Colonic mucosa (tissue), 4 donors: ENCODE measurements at regions not wholly inside any gene's neighbourhood (a gene's known extent, or its start where the extent isn't known, plus 50 kb on each side); places are given as distances from the start of the nearest gene placed in this dataset.

Source experiments
- DNase-seq: peaks from one replicate; pipeline ENCODE4 v3.0.0-alpha.2; 2020
- H3K27ac ChIP-seq: fragments of 200-600 bp; one replicate; pipeline ENCODE4 v1.8.0; 2021
- H3K27me3 ChIP-seq: fragments of 200-600 bp; one replicate; pipeline ENCODE4 v1.8.0; 2021
- H3K36me3 ChIP-seq: fragments of 200-600 bp; one replicate; pipeline ENCODE4 v1.8.0; 2021
- H3K4me1 ChIP-seq: fragments of 200-600 bp; one replicate; pipeline ENCODE4 v1.8.0; 2021; ENCODE audit warnings: mild to moderate bottlenecking
- H3K4me3 ChIP-seq: fragments of 200-600 bp; one replicate; pipeline ENCODE4 v1.8.0; 2021
- H3K9ac ChIP-seq, 2 donors: one replicate each; pipeline ENCODE4 v1.7.0; 2013; ENCODE audit warnings: control low read depth in 2 of 2, low read depth in 2 of 2, low read length in 2 of 2
- H3K9me3 ChIP-seq: fragments of 200-600 bp; one replicate; pipeline ENCODE4 v1.8.0; 2021
- intact Hi-C: fragments of 100-400 bp; cut with DNase I; formaldehyde crosslinking; loops from one replicate; pipeline ENCODE4 v1.14.1; 2022
- TF ChIP-seq, protein P1 (sequence below): fragments of 200-600 bp; IDR thresholded peaks from one replicate; pipeline ENCODE4 v1.8.0; 2022; ENCODE audit warnings: antibody characterized with exemption, mild to moderate bottlenecking
- donor health status: healthy.
- donor health status: DM: no; HTN: no; CAD: no.
- donor health status: DM: no; HTN: no; CAD: no.

DNA sequence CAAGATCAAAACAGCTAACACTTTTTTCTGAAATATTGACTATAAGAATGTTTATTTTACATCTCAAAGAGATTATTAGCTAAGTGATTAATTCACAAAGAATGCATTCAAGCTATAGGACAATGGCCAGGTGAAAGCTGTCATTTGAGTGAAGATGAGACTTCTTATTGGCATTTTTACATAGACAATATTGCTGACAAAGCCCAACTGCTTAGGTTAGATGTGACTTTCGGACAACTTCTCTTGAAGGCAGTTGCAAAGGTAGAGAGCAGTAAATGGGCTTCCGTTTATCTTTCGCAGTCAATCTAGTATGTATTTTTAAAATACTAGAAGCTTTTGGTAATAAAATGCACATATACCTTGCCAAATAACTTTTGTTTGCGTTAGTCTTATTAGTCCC is 1041.3 kb downstream of the AMY1C start:
- H3K9me3 ChIP-seq, result no peaks in the 10 kb centered on the region
- intact Hi-C loops, result no loop called here
- DNase-seq, result no peak

DNA sequence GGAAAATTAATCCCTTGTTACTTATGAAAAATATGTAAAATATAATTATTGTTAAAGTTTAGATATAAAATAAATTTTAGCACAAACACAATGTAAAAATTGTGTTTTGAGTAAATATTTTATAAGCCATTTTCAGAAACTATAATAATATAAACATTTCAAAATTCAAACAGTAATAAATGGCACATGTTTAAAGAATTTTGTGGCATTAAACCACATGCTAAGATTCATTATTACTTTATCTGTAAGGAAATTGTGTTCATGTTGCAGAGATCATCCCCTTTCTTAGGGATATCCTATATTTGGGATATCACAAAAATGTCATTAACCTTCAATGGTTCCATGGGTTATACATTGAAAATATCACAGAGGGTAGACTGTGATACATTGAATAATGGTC is 1044.3 kb downstream of the AMY1C start:
- Histone ChIP-seq H3K9ac (no peak overlapping the region), H3K9me3 (no peaks in the 10 kb centered on the region), H3K36me3 (no peaks in the 10 kb centered on the region), H3K27ac (no peak overlapping the region), H3K4me3 (no peak overlapping the region), H3K4me1 (no peaks in the 10 kb centered on the region), H3K27me3 (no peaks in the 10 kb centered on the region)
- DNase-seq, result no peak
- intact Hi-C loops, result no loop called here
- TF ChIP-seq, protein P1, sequence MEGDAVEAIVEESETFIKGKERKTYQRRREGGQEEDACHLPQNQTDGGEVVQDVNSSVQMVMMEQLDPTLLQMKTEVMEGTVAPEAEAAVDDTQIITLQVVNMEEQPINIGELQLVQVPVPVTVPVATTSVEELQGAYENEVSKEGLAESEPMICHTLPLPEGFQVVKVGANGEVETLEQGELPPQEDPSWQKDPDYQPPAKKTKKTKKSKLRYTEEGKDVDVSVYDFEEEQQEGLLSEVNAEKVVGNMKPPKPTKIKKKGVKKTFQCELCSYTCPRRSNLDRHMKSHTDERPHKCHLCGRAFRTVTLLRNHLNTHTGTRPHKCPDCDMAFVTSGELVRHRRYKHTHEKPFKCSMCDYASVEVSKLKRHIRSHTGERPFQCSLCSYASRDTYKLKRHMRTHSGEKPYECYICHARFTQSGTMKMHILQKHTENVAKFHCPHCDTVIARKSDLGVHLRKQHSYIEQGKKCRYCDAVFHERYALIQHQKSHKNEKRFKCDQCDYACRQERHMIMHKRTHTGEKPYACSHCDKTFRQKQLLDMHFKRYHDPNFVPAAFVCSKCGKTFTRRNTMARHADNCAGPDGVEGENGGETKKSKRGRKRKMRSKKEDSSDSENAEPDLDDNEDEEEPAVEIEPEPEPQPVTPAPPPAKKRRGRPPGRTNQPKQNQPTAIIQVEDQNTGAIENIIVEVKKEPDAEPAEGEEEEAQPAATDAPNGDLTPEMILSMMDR, result no peak

More for the DNA sequence above, 1041.3 kb downstream of the AMY1C start:
- H3K27ac ChIP-seq, result no peak overlapping the region
- H3K4me1 ChIP-seq, result no peaks in the 10 kb centered on the region
- H3K4me3 ChIP-seq, result no peak overlapping the region
- TF ChIP-seq, protein P1, result no peak
- H3K9ac ChIP-seq, result no peak overlapping the region
- no peaks in the 10 kb centered on the region for H3K27me3 ChIP-seq
- no peaks in the 10 kb centered on the region for H3K36me3 ChIP-seq

DNA sequence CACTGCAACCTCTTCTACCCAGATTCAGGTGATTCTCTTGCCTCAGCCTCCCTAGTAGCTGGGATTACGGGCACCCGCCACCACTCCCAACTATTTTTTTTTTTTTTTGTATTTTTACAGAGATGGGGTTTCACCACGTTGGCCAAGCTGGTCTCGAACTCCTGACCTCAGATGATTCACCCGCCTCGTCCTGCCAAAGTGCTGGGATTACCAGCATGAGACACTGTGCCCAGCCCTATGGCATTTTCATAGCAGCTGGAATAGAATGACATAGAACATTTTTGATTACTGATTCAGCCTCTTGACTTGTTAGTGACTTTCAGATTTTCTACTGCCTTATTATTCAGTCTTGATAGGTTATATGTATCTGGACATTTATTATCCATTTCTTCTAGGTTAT is 1046.2 kb downstream of the AMY1C start:
- no peaks in the 10 kb centered on the region for H3K9me3 ChIP-seq
- H3K27ac ChIP-seq, result no peak overlapping the region
- TF ChIP-seq, protein P1, result no peak
- DNase-seq, result no peak
- H3K4me1 ChIP-seq, result no peaks in the 10 kb centered on the region
- H3K27me3 ChIP-seq, result no peaks in the 10 kb centered on the region
- H3K4me3 ChIP-seq, result no peak overlapping the region
- H3K36me3 ChIP-seq, result no peaks in the 10 kb centered on the region
- intact Hi-C loops, result no loop called here
- no peak overlapping the region for H3K9ac ChIP-seq

DNA sequence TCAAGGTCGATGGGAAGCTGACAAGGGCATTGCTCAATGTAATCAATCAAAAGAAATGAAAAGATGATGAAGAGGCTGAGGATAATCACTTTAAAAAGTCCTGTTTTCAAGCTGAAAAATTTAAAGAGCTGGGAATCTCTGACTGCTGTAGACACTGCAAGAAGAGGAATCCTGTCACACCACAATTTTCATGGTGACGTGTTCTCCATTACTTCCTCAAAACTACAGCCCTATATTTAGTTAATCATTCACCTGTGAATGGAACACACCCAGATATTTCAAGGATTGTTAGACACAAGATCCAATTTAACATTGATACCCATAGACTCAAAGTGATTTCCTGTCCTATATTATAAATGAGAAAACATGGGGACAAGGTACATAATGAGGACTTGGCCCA is 1048.3 kb downstream of the AMY1C start:
- no peak overlapping the region for H3K4me3 ChIP-seq
- H3K36me3 ChIP-seq, result no peaks in the 10 kb centered on the region
- intact Hi-C loops, result no loop called here
- DNase-seq, result no peak
- H3K27ac ChIP-seq, result no peak overlapping the region
- H3K9me3 ChIP-seq, result no peaks in the 10 kb centered on the region
- no peaks in the 10 kb centered on the region for H3K27me3 ChIP-seq
- no peaks in the 10 kb centered on the region for H3K4me1 ChIP-seq
- H3K9ac ChIP-seq, result no peak overlapping the region
- TF ChIP-seq, protein P1, result no peak

DNA sequence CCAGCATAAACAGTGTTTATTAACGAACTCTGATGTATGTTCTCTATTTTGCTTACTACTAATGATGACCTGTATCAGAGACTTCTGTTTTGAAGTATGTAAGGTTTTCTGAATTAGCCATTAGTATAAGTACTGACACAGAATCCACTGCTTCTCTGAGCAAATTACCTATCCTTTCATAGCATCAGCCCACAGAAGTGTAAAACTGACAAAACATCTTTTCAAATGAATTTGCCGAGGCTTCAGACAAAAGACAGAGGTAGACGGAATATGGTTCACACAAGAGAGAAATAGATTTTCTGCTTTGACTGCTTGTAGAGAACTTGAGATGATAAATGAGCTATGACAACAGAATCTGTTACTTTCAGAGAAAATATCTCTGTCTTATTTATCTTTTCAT is 1051.6 kb downstream of the AMY1C start:
- TF ChIP-seq, protein P1, result no peak
- Histone ChIP-seq H3K4me1 (no peaks in the 10 kb centered on the region), H3K9ac (no peak overlapping the region), H3K27me3 (no peaks in the 10 kb centered on the region), H3K9me3 (no peaks in the 10 kb centered on the region), H3K36me3 (no peaks in the 10 kb centered on the region), H3K4me3 (no peak overlapping the region), H3K27ac (no peak overlapping the region)
- no peak for DNase-seq
- intact Hi-C loops, result no loop called here

DNA sequence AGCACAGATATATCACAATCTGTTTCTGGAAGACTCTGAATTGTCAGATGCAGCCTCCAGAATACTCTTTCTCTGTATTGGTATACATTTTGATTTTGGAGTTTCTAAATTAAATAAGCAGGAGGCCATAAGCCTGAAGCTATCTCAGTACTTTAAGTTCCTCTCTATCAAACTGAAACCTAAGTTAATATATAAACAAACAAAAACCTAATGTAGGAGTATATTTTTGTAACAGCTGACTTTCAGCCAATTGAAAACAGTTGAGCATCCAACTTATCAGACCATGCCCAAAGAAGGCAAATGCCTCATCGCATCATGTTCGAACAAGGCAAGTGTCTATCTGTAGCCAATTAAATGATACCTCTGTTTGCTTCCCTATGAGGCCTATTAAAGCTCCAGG is 1054.4 kb downstream of the AMY1C start:
- H3K27me3 ChIP-seq, result no peaks in the 10 kb centered on the region
- no peak overlapping the region for H3K9ac ChIP-seq
- no peaks in the 10 kb centered on the region for H3K36me3 ChIP-seq
- H3K27ac ChIP-seq, result no peak overlapping the region
- no peaks in the 10 kb centered on the region for H3K9me3 ChIP-seq
- intact Hi-C loops, result no loop called here
- no peak overlapping the region for H3K4me3 ChIP-seq
- no peak for DNase-seq
- TF ChIP-seq, protein P1, result no peak
- H3K4me1 ChIP-seq, result no peaks in the 10 kb centered on the region
